T-helper 22 cell (primary cell): ENCODE measurements at regions not wholly inside any gene's neighbourhood (a gene's known extent, or its start where the extent isn't known, plus 50 kb on each side); places are given as distances from the start of the nearest gene placed in this dataset.
"Not testable (repeated sequence)": the region's sequence is repeated elsewhere in the genome, so short reads cannot be mapped to it uniquely, and the experiment has no call there.

Source experiments
- DNase-seq: peaks from one replicate; pipeline ENCODE4 v3.0.0-alpha.2; 2020; ENCODE audit warnings: low read depth

DNA sequence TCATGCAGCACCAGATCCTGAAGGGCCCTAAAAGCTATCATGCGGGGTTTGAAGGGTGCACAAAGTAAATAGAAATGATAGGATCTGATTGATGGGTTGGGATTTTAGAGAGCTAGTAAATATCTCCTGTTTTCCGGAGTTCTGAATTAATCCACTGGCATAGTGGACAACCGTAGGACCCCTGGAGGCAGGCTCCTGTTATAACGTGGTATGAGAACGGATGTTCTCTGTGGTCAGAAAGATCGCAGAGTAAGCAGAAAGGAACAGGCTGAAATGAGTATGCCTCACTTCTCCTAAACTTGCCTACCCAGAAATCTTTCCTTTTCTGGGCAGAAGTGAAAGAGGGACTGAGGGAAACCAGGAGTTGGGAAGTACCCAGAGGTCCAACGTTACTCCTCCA, 470.8 kb downstream of the AJAP1 start:
- no peak for DNase-seq

DNA sequence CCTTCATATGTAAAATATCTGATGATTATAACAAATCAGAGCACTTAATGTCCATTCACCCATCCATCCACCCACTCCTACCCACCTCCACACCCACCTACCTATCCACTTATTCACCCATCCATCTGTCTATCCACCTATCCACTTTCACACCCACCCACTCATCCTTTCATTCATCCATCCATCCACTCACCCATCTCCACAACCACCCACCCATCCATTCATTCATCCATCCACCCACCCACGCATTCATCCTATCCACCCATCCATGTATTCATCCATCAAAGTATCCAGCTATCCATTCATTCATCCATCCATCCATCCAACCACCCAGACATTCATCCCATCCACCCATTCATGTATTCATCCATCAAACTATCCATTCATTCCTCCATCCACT, 466.1 kb downstream of the AJAP1 start:
- DNase-seq: no peak

DNA sequence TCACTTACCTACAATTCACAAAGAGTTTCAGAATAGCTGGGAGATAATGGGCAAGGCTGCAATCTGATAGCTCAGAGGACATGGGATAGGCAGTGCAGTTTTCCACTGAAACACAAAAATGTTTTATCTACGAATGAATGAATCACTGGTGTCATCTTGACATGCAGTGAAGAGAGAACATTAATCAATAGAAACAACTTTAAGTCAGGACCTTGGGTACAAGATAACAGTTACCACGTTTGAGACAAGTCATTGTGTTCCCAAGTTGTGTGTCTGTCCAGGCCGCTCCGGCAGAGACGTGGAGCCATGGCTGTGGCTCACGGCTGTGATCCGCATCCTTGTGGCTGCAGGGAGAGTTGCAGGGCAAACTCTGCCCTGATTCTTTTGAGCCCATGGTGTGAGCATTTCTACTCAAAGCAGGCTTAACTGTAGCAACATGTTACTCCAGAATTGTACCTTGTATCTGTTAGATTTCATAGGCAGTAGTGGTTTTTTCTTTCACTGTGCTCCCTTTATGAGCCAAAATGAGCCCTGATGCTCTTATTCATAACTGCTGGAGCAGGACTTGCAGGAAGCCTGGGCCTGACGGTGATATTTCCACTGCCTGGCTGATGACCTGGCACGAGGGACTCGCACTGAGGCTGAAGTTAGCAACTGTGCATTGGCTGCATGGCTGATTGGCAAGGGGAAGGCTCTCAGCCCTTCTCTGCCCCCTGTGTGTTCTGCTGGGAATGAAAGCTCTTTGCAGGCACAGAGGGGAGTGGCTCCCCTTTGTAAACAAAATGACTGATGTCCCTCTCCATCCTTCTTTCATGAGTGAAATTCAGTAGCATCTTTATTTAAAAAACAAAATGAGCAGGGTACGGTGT, 465.2 kb downstream of the AJAP1 start:
- DNase-seq: no peak

DNA sequence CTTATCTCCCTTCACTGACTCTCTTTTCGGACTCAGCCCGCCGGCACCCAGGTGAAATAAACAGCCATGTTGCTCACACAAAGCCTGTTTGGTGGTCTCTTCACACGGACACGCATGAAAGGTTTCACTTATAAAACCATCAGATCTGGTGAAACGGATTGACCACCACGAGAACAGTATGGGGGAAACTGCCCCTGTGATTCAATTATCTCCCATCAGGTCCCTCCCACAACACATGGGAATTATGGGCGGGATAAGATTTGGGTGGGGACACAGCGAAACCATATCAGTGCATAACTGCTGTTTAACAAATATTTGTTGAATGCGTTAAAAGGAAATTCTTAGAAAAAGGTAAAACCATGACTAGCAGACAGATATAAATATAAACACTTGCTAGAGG, 464.4 kb downstream of the AJAP1 start:
- not testable (repeated sequence) for DNase-seq

DNA sequence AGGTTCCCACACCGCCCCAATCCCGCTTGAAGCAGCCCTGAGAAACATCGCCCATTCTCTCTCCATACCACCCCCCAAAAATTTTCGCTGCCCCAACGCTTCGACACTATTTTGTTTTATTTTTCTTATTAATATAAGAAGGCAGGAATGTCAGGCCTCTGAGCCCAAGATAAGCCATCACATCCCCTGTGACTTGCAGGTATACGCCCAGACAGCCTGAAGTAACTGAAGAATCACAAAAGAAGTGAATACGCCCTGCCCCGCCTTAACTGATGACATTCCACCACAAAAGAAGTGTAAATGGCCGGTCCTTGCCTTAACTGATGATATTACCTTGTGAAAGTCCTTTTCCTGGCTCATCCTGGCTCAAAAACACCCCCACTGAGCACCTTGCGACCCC, 463.9 kb downstream of the AJAP1 start:
- not testable (repeated sequence) for DNase-seq

DNA sequence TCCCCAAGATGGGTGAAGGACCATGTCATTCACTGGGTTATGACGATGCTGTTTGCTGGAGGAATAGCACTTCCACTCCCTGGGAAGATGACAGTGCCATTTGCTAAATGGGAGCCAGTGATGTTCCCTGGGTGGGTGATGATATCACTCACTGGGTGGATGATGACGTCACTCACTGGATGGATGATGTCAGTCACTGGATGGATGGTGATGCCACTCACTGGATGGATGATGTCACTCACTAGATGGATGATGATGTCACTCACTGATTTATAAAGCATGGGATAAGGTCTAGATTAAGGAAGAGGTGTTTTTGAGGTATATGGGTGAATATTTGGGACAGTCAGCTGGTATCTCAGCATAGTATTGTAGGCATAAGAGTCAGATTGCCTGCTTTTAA, 457.2 kb downstream of the AJAP1 start:
- DNase-seq: no peak

DNA sequence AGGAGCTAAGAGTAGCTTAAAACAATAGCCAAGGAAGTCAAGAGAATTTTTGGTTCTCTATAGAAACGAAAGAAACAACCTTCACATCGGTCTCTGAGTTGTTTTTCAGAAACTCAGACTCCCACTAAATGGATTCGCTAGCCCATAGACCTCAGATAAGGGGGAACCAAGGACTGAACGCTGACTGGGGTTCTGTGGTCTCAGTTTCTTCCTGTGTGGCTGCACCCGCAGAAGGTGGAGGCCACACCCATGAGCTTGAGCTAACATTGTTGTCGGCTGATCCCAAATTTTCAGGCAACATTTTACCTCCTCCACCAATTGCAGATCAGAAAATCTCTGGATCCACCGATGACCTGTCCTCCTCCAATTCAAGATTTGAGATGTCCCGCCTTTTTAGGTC, 456.1 kb downstream of the AJAP1 start:
- no peak for DNase-seq

DNA sequence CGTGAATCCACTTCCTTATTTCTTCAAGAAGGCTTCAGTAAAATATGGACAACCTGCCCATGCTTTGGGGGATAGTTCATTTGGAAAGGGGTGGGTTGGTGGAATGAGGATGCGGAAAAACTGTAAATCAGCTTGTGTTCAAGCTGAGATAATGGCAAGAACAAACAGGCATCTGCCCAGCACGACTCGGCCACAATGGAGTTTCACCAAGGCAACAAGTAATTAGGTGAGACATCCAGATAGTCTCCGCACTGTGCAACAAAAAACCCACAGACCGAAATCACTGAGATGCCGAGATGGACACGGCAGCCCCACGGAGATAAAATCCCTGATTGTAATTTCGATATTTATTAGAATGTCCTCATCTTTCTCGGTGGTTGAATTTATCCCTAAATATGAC, 455.2 kb downstream of the AJAP1 start:
- no peak for DNase-seq

DNA sequence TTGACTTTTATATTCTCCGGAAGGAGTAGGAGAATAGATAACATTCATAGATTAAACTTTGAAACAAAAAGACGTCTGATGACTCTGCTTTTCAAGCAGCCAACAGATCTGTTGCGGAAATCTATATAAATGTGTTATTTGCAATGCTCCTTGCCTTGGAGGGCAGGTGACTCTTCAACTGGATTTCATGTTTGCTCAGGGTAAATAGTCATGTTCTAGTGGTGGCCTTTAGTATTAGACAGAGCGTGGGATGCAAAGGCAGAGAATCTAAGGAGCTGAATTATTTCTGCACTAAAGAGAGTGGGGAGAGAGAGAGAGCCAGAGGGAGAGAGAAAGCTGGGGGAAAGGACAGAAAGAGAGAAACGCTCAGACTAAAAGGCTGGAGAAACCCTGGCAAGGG, 454.3 kb downstream of the AJAP1 start:
- no peak for DNase-seq

DNA sequence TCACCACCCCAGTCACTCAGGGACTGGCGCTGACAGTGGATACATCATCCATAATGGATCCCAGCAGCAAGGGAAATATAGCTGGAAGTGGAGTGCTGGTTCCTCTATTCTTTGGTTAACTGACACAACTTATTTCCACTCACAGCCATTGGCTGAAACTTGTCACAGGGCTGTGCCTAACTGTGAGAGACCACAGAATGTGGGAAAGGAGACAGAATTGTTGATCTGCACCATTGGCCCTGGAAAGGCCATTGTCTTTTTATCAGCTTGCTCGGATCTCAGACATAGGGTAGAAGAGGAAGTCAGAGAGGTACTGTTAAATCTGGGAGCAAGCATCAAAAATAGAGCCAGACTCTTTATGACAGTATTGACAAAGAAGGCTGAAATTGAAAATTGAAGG, 451.3 kb downstream of the AJAP1 start:
- DNase-seq: no peak

DNA sequence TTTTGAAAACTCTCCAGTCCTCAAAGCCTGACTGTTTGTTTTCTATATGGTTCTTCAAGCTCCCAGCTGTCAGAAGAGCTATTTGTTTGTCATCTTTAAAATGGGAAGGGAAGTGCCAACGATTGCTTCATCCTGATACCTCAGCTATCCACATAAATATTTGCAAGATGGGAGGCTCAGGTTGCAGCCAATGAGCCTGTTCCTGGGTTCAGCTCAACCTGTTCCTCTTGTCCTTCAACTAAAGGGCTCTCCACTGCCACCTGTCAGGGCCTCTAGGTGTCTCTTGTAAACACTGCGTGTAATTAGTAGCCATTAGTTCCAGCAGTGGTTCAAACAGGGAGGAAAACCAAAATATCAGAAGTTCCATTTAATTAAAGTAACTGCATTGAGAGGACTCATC, 445.1 kb downstream of the AJAP1 start:
- no peak for DNase-seq

DNA sequence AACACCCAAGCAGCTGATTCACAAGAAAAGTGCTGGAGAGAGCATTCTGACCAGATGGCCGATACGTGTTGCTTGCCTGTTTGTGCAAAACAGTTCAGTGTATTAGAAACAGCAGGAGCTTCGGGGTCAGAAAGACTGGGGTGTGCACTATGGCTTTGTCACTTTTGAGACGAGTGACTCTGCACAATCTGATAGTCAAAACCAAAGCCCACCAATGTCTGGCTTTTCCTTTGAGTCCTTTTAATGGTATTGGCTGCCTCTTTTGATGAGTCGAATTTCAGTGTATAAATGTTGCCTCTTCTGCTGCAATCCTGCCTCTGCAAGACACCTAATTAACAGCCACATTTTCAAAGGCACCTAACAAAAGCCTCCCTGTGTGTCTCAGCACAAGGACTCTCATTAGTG, 444.6 kb downstream of the AJAP1 start:
- DNase-seq: no peak

DNA sequence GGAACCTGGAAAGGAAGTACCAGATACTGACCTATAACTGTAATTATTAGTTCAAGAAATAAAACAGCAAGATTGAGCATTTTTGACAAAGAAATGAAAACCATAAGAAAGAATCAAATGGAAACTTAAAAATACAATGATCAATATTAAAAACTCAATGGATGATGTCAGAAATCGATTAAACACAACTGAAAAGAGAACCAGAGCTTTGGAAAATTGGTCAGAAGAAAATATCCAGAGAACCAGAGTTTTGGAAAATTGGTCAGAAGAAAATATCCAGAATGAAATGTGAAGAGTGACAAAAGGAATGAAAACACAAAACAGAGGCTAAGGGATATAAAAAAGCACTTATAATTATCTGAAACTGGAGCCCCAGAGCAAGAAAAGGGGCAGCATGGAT, 438.6 kb downstream of the AJAP1 start:
- no peak for DNase-seq

DNA sequence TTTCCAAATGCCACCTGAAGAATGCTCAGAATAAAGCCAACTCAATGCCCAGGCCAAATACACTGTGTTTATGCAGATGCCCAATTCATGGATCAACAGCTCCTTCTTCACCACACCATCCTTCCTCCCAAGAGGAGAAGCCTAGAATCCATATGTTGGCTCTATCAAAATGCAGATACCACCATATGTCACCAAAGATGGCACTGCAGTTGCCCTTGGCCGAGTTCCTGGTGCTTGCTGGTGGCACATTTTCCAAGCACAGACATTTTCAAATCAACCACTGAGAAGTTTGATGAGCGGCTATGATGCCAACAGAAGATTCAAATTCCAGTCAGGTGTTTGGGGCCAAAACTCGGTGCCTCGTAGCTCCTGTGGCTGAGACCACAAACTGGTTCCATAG, 430.3 kb downstream of the AJAP1 start:
- DNase-seq: no peak

DNA sequence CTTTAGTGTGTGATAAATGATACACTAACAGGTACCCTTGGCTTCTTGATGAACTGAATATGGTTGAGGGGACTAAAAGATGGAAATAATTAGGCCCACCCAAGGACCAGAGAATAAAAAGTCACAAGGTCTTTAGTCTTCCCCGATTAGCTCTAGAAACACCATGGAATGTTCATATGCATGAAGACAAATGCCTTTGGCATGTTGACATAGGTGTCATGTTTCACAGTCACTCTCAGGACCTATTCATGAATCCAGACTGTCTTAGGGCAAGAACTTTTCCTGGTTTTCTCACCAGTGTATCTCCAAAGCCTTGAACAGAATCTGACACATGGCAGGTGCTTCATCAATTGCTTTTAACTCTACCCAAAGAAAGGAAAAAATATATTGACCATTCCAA, 412.8 kb downstream of the AJAP1 start:
- no peak for DNase-seq

DNA sequence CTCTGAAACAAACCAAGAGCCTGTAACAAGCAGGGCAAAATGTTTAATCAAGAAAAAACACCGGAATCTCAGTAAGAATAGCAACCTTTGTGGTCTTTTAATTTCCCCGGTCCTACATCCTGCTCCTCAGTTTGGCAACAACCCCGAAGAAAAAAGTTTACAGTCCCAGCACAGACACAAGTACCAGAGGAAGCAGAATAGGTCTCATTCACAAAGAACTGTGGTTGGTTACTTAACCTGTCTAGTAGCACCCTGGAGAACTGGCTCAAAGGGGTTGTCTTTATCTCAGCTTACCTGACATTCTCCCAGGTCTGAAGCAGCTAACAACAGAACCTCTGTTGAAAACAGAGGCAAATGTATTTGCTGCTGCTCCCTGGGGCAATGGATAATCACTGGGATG, 399.3 kb downstream of the AJAP1 start:
- no peak for DNase-seq

DNA sequence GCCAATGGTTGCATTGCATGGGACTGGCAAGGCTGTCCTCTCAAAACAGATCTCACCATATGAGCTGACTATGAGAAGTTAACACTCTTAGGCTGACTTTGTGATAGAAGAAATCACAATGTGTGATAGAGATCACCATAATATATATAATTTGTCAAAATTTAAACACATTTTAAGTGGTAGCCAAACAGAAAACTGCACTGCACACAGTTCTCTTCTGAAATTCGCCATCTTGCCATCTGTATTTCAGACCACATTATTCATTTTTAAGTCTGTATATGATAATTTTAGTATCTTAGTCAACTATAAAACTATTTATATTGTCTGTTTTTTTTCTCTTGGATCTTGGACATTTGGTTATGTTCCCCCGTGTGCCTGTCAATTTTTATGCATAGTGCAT, 374.7 kb downstream of the AJAP1 start:
- no peak for DNase-seq

DNA sequence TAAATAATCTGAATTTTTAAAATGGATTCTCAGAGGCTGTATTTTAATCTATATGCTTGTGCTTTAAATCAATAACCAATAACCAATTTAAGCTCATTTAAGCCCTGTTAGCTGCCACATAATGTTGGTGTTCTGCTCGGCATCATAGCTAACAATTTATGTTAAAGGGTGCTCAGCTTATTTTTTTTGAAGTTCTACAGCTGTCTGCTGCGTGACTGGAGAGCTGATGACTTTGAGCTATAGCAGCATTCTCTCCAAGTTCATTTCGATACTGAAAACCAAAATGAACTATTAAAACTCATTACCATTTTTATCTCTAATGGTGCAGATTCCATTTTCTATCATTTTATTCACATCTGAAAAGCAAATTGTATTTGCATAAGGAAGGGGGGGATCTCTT, 357.8 kb downstream of the AJAP1 start:
- DNase-seq: no peak

DNA sequence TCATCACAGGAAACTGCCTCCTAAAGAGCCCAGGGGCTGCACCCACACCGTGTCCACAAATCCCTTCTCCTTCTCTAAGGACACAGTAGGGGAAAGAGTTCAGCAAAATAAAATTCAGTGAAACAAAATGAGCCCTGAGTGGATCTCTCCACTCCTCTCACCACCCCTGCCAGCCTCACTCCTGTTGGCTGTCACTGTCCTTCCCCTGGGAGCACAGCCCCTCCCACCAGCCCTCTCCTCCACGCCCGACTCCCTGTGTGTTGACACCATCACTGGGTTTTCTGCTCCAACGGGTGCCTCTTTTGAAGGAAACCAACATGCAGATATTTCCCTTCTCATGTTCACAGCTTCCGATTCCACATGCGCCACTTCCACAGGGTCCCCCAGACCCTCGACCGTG, 356.2 kb downstream of the AJAP1 start:
- no peak for DNase-seq

DNA sequence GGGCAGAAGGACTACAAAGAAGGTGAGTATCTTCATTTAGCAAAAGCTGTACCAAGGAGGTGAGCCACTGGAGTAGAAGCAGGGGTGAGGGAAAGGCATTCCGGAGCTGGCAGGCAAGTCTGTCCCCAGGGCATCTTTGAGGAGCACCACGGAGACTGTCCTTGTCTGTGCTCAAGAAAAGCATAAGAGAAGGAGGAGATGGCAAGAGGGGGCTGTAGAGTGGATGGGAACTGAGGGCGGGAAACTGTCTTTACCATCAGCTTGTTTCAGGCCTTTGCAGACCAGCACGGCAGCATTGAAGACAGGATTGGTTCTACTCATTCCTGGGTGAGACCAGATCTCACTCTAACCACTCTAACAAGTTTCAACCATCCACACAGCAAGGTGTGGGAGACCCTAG, 355.8 kb downstream of the AJAP1 start:
- DNase-seq: no peak

DNA sequence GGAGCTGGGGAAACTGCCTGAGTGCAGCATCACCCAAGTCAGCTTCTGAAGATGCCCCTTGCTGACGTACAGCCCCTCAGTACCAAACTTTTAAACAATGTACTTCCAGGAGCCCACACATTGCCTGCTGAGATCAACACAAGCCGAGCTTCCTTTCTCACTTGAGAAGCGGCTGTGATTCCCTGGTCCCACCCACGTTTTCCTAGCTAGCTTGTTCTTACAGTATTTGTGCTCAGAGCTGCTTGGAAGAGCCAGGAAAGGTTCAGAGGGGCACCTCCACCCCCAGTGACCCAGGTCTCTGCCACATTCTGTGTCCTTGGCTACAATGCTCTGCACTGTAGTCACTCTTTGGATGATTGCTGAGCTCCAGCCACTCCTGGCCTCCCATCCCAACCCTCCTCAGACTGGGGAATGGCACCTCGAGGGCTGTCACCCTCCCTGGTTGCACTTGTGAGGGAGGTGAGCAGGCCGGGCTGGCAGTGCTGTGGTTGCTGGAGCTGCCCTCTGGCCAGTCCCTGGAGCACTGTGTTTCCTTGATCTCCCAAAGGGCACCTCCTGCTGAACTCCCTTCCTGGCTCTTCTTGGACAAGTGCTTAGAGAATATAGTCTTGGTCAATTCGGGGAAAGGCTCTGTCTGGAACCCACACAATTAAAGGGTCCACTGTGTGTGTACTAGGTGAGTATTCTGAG, 355.1 kb downstream of the AJAP1 start:
- no peak for DNase-seq

DNA sequence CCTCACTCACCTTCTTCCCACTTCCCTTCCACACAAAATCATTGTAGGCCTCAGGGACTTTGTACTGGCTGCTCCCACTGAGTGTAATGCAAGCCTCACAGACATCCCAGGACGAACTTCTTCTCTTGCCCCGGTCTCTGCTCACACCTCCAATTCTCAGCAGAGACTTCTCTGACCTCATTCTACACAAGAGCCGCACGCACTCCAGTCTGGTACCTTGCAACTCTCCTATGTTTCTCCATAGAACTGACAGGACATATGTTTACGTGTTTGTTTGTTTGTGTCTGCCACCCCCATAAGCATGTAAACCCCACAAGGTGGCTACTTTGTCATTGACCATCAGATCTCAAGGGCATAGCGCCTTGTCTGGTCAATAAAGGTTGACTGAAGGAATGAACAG, 350.8 kb downstream of the AJAP1 start:
- DNase-seq: no peak

DNA sequence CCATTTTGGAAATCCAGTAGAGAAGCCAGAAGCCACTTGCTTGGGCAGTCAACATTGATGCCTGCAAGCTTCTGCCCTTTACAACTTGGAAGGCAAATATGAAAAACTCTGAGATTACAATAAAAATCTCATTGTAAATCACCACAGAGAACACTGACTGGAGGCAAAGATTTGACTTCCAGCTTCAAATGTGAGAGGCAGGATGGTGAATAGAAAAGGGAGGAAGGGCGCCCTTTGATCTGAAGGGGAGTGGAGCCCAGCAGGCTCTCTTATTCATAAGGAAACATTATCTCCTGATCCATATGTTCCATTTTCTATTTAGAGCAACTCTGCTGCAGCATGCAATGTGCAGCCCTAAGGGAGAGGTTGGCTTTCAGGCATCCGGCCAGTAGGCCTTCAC, 348.3 kb downstream of the AJAP1 start:
- DNase-seq: no peak

DNA sequence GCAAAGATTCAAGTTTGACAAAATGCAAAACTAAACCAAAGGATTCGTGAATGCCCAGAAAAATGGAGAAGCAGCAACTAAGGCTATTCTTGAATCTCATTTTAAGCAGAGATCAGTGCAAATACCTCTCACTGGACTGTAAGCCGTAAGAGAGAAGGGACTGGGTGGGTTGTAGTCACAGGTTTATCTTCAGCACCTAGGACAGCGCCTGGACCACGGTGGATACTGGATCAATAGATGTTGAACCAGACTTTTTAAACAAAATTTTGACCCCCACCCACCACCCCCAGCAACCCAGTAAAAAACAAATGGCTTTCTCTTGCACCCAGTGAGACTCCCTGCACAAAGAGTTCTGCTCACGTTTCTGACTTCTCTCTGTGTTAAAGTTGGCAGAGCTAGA, 347.1 kb downstream of the AJAP1 start:
- DNase-seq: no peak
